GM12878 (cell line): ENCODE measurements at regions not wholly inside any gene's neighbourhood (a gene's known extent, or its start where the extent isn't known, plus 50 kb on each side); places are given as distances from the start of the nearest gene placed in this dataset.

Experiments
- ATAC-seq: fragments of 200-7000 bp; cut with Tn5 transposase; 3 replicates; pipeline ENCODE4 v1.9.1; 2020; ENCODE audit warnings: mild to moderate bottlenecking, moderate library complexity
- BruUV-seq: library from RNA; stranded (reverse); fragments of 400-500 nt; replicated peaks from 2 replicates; lab custom pipeline; 2021; lab: Mats Ljungman, UMichigan
- CTCF ChIA-PET: fragments of 300-600 bp; sonication (Branson Sonifier 250); formaldehyde crosslinking; extraction: SDS; loops from one replicate; lab custom pipeline; 2021; ENCODE audit warnings: inconsistent platforms; lab: Yijun Ruan, JAX
- POLR2A ChIA-PET: fragments of 350-600 bp; formaldehyde crosslinking; extraction: SDS; loops from one replicate; lab custom pipeline; 2021; ENCODE audit warnings: inconsistent platforms; lab: Charles Lee
- RAD21 ChIA-PET: fragments of 300-600 bp; sonication (Branson Sonifier 250); formaldehyde crosslinking; loops from one replicate; lab custom pipeline; 2023; ENCODE audit warnings: antibody characterized with exemption; ENCODE audit not compliant: unreplicated experiment; lab: Charles Lee
- SMC1A ChIA-PET: fragments of 300-600 bp; sonication (Branson Sonifier 250); formaldehyde crosslinking; loops from one replicate; lab custom pipeline; 2023; ENCODE audit not compliant: unreplicated experiment, uncharacterized antibody; lab: Charles Lee
- DNase-seq: peaks from one replicate; pipeline ENCODE4 v3.0.0-alpha.2; 2011; ENCODE audit warnings: low read depth, low spot score
- FAIRE-seq: peaks from 3 replicates; lab custom pipeline; 2011; peaks lifted over from hg19 to GRCh38; lab: Jason Lieb, UNC
- H2AFZ ChIP-seq: 2 replicates; pipeline ENCODE4 v1.6.0; 2011; ENCODE audit warnings: low read depth, low read length, control low read depth; ENCODE audit not compliant: control insufficient read depth
- H3K27ac ChIP-seq: 2 replicates; pipeline ENCODE4 v1.5.1; 2011; ENCODE audit warnings: control low read depth; ENCODE audit not compliant: control insufficient read depth, insufficient read depth
- H3K27me3 ChIP-seq, 2 experiments: replicated peaks in 1 of 2; 2 replicates each; pipeline versions ENCODE4 v1.6.0 to v1.6.1; 2011; ENCODE audit warnings: low read length in 1 of 2; ENCODE audit not compliant: control insufficient read depth in 2 of 2, insufficient read depth in 2 of 2
- H3K36me3 ChIP-seq, 2 experiments: 2 replicates each; pipeline ENCODE4 v1.5.1; 2011; ENCODE audit warnings: low read length in 1 of 2; ENCODE audit not compliant: control insufficient read depth in 2 of 2, insufficient read depth in 2 of 2
- H3K4me1 ChIP-seq: 2 replicates; pipeline ENCODE4 v1.6.1; 2011; ENCODE audit warnings: mild to moderate bottlenecking, low read length, moderate library complexity, mixed read lengths; ENCODE audit not compliant: control insufficient read depth, insufficient read depth
- H3K4me2 ChIP-seq: 2 replicates; pipeline ENCODE4 v1.6.0; 2011; ENCODE audit warnings: control low read depth; ENCODE audit not compliant: control insufficient read depth, insufficient read depth
- H3K4me3 ChIP-seq: fragments of 200-600 bp; sonication (generic); 2 replicates; pipeline ENCODE4 v1.5.1; 2016
- H3K79me2 ChIP-seq: 2 replicates; pipeline ENCODE4 v1.6.0; 2011; ENCODE audit warnings: low read length; ENCODE audit not compliant: control insufficient read depth, insufficient read depth
- H3K9ac ChIP-seq: 2 replicates; pipeline ENCODE4 v1.8.0; 2011; ENCODE audit warnings: low read length, control low read depth, mixed read lengths; ENCODE audit not compliant: control insufficient read depth, insufficient read depth
- H3K9me3 ChIP-seq: replicated peaks from 3 replicates; pipeline ENCODE4 v1.5.1; 2011; ENCODE audit warnings: mild to moderate bottlenecking, low read length; ENCODE audit not compliant: control insufficient read depth, insufficient read depth
- H4K20me1 ChIP-seq: 2 replicates; pipeline ENCODE4 v1.6.0; 2011; ENCODE audit not compliant: control insufficient read depth, insufficient read depth
- BCL3 ChIP-seq: IDR thresholded peaks from 2 replicates; pipeline ENCODE4 v1.6.1; 2011; ENCODE audit warnings: borderline replicate concordance, low read depth, mild to moderate bottlenecking, moderate library complexity, low read length; ENCODE audit not compliant: insufficient read depth, poor library complexity, severe bottlenecking
- BMI1 ChIP-seq: fragments of 450-650 bp; IDR thresholded peaks from 2 replicates; pipeline ENCODE4 v1.6.1; 2016; ENCODE audit warnings: mild to moderate bottlenecking, moderate library complexity, borderline replicate concordance
- EP300 ChIP-seq, 2 experiments: fragments of 150-350 bp in 1 of 2; IDR thresholded peaks; 2 replicates each; pipeline ENCODE4 v1.6.1; 2011 to 2012; ENCODE audit warnings: low read depth in 2 of 2, low read length in 2 of 2, borderline replicate concordance in 1 of 2, improper control_type of control experiment in 1 of 2, inconsistent platforms in 1 of 2; ENCODE audit not compliant: control insufficient read depth in 1 of 2
- IKZF2 ChIP-seq, 2 experiments: fragments of 450-650 bp; IDR thresholded peaks; 2 replicates each; pipeline ENCODE4 v1.6.1; 2017; ENCODE audit warnings: mild to moderate bottlenecking in 2 of 2, moderate library complexity in 2 of 2
- KLF5 ChIP-seq: fragments of 450-650 bp; IDR thresholded peaks from 2 replicates; pipeline ENCODE4 v1.6.1; 2014; ENCODE audit warnings: mild to moderate bottlenecking; ENCODE audit not compliant: partially characterized antibody
- POLR2AphosphoS2 ChIP-seq: IDR thresholded peaks from 2 replicates; pipeline ENCODE4 v1.6.1; 2011; ENCODE audit warnings: low read depth, mild to moderate bottlenecking, low read length, improper control_type of control experiment, moderate library complexity
- PRDM15 ChIP-seq: fragments of 450-650 bp; formaldehyde crosslinking; IDR thresholded peaks from 2 replicates; pipeline ENCODE4 v1.4.0; 2020; ENCODE audit warnings: mild to moderate bottlenecking, moderate library complexity
- SP1 ChIP-seq: IDR thresholded peaks from one replicate; pipeline ENCODE4 v1.6.1; 2011; ENCODE audit warnings: low read depth, low read length
- ZNF622 ChIP-seq: fragments of 450-650 bp; IDR thresholded peaks from 2 replicates; pipeline ENCODE4 v1.6.1; 2017; ENCODE audit warnings: mild to moderate bottlenecking, inconsistent platforms
- WGBS: methylation state at CpG from one replicate; pipeline ENCODE4 v1.1.6; 2016; ENCODE audit warnings: low lambda C conversion rate; ENCODE audit not compliant: insufficient replicate concordance, insufficient coverage; ENCODE audit errors: missing lambda C conversion rate; 5-methylcytosine and 5-hydroxymethylcytosine counted together
- in situ Hi-C: fragments of 300-500 bp; cut with MboI; formaldehyde crosslinking; loops from 9 replicates; pipeline ENCODE4 v1.14.3; 2018; ENCODE audit warnings: mixed read lengths
- intact Hi-C: fragments of 100-400 bp; cut with micrococcal nuclease; formaldehyde crosslinking; loops from one replicate; pipeline ENCODE4 v1.14.2; 2022; ENCODE audit not compliant: unreplicated experiment

GRCh38 chr9:119453490-119453911 is 84.3 kb upstream of the BRINP1 start:
- Histone ChIP-seq H3K36me3 (no peaks in the 10 kb centered on the region), H3K4me2 (no peak overlapping the region), H2AFZ (no peak overlapping the region), H3K27me3 (no peaks in the 10 kb centered on the region), H3K4me1 (no peaks in the 10 kb centered on the region), H3K79me2 (no peaks in the 10 kb centered on the region), H3K4me3 (no peak overlapping the region), H4K20me1 (no peaks in the 10 kb centered on the region), H3K9me3 (no peaks in the 10 kb centered on the region), H3K27ac (no peak overlapping the region), H3K9ac (no peak overlapping the region)
- TF ChIP-seq EP300 (IDR thresholded peaks at IDR 0.05; ENCODE audit: borderline replicate concordance in 1 of 2, control insufficient read depth in 1 of 2, low read depth in 2 of 2, low read length in 2 of 2) (no peak), BCL3 (no peak), SP1 (no peak), IKZF2 (IDR thresholded peaks at IDR 0.05) (no peak), POLR2AphosphoS2 (no peak), PRDM15 (no peak), BMI1 (no peak), ZNF622 (no peak), KLF5 (no peak)
- no peak for ATAC-seq
- SMC1A ChIA-PET, result no interaction called here
- DNase-seq, result no peak
- 47% methylated on average over 3 of the region's 3 CpGs for WGBS
- POLR2A ChIA-PET, result no interaction called here
- intact Hi-C loops (no loop called here), in situ Hi-C loops (no loop called here)
- CTCF ChIA-PET, result no interaction called here
- BruUV-seq, result no TSS peak
- RAD21 ChIA-PET, result no interaction called here
- FAIRE-seq, result no peak
